ENCODE measurements at regions not wholly inside any gene's neighbourhood (a gene's known extent, or its start where the extent isn't known, plus 50 kb on each side); places are given as distances from the start of the nearest gene placed in this dataset.

GRCh38 chr15:66642514-66642913 lies 59.5 kb upstream of the SMAD6 start:
- RAD21 ChIA-PET (ENCODE audit: low non-redundant PET in 1 of 2, low total read pairs in 2 of 2, uncharacterized antibody in 2 of 2, unreplicated experiment in 2 of 2) = no interaction called here

More at GRCh38 chr15:66642514-66642913, 59.5 kb upstream of the SMAD6 start:
- ATAC-seq = no peak
- Histone ChIP-seq H3K4me1 (ENCODE audit: control insufficient read depth in 1 of 2, insufficient read depth in 2 of 2, low read length in 2 of 2) (no peaks in the 10 kb centered on the region), H3K9me2 (ENCODE audit: insufficient read depth) (no peaks in the 10 kb centered on the region), H3K79me2 (ENCODE audit: insufficient read depth, low read length) (no peaks in the 10 kb centered on the region), H3K36me3 (ENCODE audit: control insufficient read depth in 1 of 2, insufficient read depth in 2 of 2, low read length in 2 of 2) (no peaks in the 10 kb centered on the region), H3K4me2 (ENCODE audit: low read length) (no peak overlapping the region), H3K27ac (ENCODE audit: low read depth, low read length) (no peak overlapping the region), H2AFZ (ENCODE audit: low read depth, low read length, poor library complexity, severe bottlenecking) (no peak overlapping the region), H3K9ac (ENCODE audit: low read length) (no peak overlapping the region), H3K9me3 (ENCODE audit: control insufficient read depth in 1 of 2, insufficient read depth in 1 of 2, low read depth in 1 of 2, low read length in 2 of 2) (no peaks in the 10 kb centered on the region), H3K27me3 (ENCODE audit: insufficient read depth, low read length) (no peaks in the 10 kb centered on the region), H3K4me3 (replicated peaks in 1 of 2; ENCODE audit: low read depth in 1 of 2, low read length in 2 of 2) (no peak overlapping the region), H4K20me1 (ENCODE audit: insufficient read depth) (no peaks in the 10 kb centered on the region)
- ChIA-PET POLR2A (no interaction called here), CTCF (no interaction called here)
- intact Hi-C loops (cut with micrococcal nuclease) = no loop called here
- no peak for DNase-seq (ENCODE audit: low read depth, low spot score)
- TF ChIP-seq JUND (IDR thresholded peaks at IDR 0.05) (no peak), ZBTB33 (IDR thresholded peaks at IDR 0.05; ENCODE audit: extremely low read depth, insufficient replicate concordance, low read length) (no peak), YY1 (IDR thresholded peaks at IDR 0.05; ENCODE audit: extremely low read depth, insufficient replicate concordance, low read depth, low read length) (no peak), FOSL1 (IDR thresholded peaks at IDR 0.05; ENCODE audit: low read depth) (no peak), EZH2 (IDR thresholded peaks at IDR 0.05) (no peak), REST (IDR thresholded peaks at IDR 0.05; ENCODE audit: low read depth) (no peak), SP1 (IDR thresholded peaks at IDR 0.05; ENCODE audit: low read depth) (no peak), ELF1 (IDR thresholded peaks at IDR 0.05; ENCODE audit: borderline replicate concordance, low read depth) (no peak), SIN3A (IDR thresholded peaks at IDR 0.05; ENCODE audit: low read depth) (no peak), POLR2AphosphoS5 (IDR thresholded peaks at IDR 0.05; ENCODE audit: low read depth, low read length) (no peak), ZNF274 (IDR thresholded peaks at IDR 0.05; ENCODE audit: low read depth, low read length) (no peak), RAD21 (IDR thresholded peaks at IDR 0.05; ENCODE audit: low read depth) (no peak), EZH2phosphoT487 (IDR thresholded peaks at IDR 0.05; ENCODE audit: borderline replicate concordance) (no peak), CBX3 (IDR thresholded peaks at IDR 0.05; ENCODE audit: low read depth) (no peak), POLR2A (IDR thresholded peaks at IDR 0.05; ENCODE audit: borderline replicate concordance, extremely low read depth, insufficient read depth, insufficient read length) (no peak), TCF7L2 (IDR thresholded peaks at IDR 0.05; ENCODE audit: borderline replicate concordance, extremely low read depth, insufficient read depth, insufficient read length) (no peak), CEBPB (IDR thresholded peaks at IDR 0.05; ENCODE audit: low read depth) (no peak)
- TF ChIP-seq, protein P1, sequence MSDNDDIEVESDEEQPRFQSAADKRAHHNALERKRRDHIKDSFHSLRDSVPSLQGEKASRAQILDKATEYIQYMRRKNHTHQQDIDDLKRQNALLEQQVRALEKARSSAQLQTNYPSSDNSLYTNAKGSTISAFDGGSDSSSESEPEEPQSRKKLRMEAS (IDR thresholded peaks at IDR 0.05) = no peak
- TF ChIP-seq, protein P2, sequence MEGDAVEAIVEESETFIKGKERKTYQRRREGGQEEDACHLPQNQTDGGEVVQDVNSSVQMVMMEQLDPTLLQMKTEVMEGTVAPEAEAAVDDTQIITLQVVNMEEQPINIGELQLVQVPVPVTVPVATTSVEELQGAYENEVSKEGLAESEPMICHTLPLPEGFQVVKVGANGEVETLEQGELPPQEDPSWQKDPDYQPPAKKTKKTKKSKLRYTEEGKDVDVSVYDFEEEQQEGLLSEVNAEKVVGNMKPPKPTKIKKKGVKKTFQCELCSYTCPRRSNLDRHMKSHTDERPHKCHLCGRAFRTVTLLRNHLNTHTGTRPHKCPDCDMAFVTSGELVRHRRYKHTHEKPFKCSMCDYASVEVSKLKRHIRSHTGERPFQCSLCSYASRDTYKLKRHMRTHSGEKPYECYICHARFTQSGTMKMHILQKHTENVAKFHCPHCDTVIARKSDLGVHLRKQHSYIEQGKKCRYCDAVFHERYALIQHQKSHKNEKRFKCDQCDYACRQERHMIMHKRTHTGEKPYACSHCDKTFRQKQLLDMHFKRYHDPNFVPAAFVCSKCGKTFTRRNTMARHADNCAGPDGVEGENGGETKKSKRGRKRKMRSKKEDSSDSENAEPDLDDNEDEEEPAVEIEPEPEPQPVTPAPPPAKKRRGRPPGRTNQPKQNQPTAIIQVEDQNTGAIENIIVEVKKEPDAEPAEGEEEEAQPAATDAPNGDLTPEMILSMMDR (IDR thresholded peaks at IDR 0.05 in 2 of 3, conservative IDR thresholded peaks at IDR 0.05 in 1 of 3; ENCODE audit: borderline replicate concordance in 1 of 3, insufficient read depth in 1 of 3, low read depth in 2 of 3, low read length in 2 of 3) = no peak
- TF ChIP-seq, protein P3, sequence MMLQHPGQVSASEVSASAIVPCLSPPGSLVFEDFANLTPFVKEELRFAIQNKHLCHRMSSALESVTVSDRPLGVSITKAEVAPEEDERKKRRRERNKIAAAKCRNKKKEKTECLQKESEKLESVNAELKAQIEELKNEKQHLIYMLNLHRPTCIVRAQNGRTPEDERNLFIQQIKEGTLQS (IDR thresholded peaks at IDR 0.05) = no peak
- no TSS peak for BruUV-seq (replicated peaks)
